Transverse colon (tissue), 4 donors: ENCODE measurements at regions not wholly inside any gene's neighbourhood (a gene's known extent, or its start where the extent isn't known, plus 50 kb on each side); places are given as distances from the start of the nearest gene placed in this dataset.

Experiments used
- DNase-seq: peaks from one replicate; pipeline ENCODE4 v3.0.0-alpha.2; 2019
- H3K27ac ChIP-seq, 4 donors: fragments of 200-600 bp; sonication (generic); 2 replicates each; pipeline ENCODE4 v1.5.1; 2016 to 2018; ENCODE audit warnings: inconsistent platforms in 4 of 4
- H3K27me3 ChIP-seq: fragments of 200-600 bp; sonication (generic); 2 replicates; pipeline ENCODE4 v1.5.1; 2017; ENCODE audit warnings: inconsistent platforms
- H3K36me3 ChIP-seq, 4 donors: fragments of 200-600 bp; sonication (generic); 2 replicates each; pipeline ENCODE4 v1.5.1; 2017 to 2019; ENCODE audit warnings: inconsistent platforms in 4 of 4
- H3K4me1 ChIP-seq, 4 donors: fragments of 200-600 bp; sonication (generic); 2 replicates each; pipeline ENCODE4 v1.5.1; 2017 to 2020; ENCODE audit warnings: inconsistent platforms in 4 of 4
- H3K4me3 ChIP-seq, 4 donors: fragments of 200-600 bp; sonication (generic); 1 replicate in 1 of 4; 2 replicates in 3 of 4; pipeline versions ENCODE4 v1.5.1 to v1.6.1; 2017 to 2019; ENCODE audit warnings: inconsistent platforms in 4 of 4
- H3K9me3 ChIP-seq, 2 donors: fragments of 200-600 bp; sonication (generic); 2 replicates each; pipeline ENCODE4 v1.5.1; 2017 to 2019; ENCODE audit warnings: inconsistent platforms in 2 of 2
- CTCF ChIP-seq, 5 experiments: fragments of 200-600 bp in 3 of 5; fragments of 450-650 bp in 2 of 5; sonication (generic) in 3 of 5; IDR thresholded peaks; 1 replicate in 2 of 5; 2 replicates in 3 of 5; pipeline ENCODE4 v1.5.1; 2016 to 2017; ENCODE audit warnings: antibody characterized with exemption in 5 of 5, inconsistent platforms in 3 of 5, mild to moderate bottlenecking in 2 of 5, moderate library complexity in 1 of 5
- EP300 ChIP-seq: sonication (generic); formaldehyde crosslinking; IDR thresholded peaks from one replicate; pipeline ENCODE4 v1.6.1; 2017; ENCODE audit warnings: antibody characterized with exemption, low read depth
- POLR2A ChIP-seq: fragments of 450-650 bp; IDR thresholded peaks from one replicate; pipeline ENCODE4 v1.6.1; 2016; ENCODE audit warnings: antibody characterized with exemption, mild to moderate bottlenecking, moderate library complexity
- POLR2AphosphoS5 ChIP-seq, 3 donors: sonication (generic); formaldehyde crosslinking; IDR thresholded peaks; one replicate each; pipeline ENCODE4 v1.6.1; 2016; ENCODE audit warnings: antibody characterized with exemption in 3 of 3
- WGBS, 2 donors: methylation state at CpG; one replicate each; pipeline ENCODE4 v1.1.5; 2018; ENCODE audit warnings: low coverage in 1 of 2; 5-methylcytosine and 5-hydroxymethylcytosine counted together
- in situ Hi-C, 4 donors: fragments of 200-750 bp; cut with MboI; loops; one replicate each; pipeline versions ENCODE4 v1.15.0 to v1.15.1; 2017; ENCODE audit warnings: low sequenced_read_pairs in 3 of 4, low pct_ligation_motif_present in 1 of 4, low pct_unique_long_range_greater_than_20kb in 1 of 4
- intact Hi-C: fragments of 100-400 bp; cut with DNase I; formaldehyde crosslinking; loops from one replicate; pipeline ENCODE4 v1.15.1; 2023; ENCODE audit warnings: low total_unique reads

- H3K36me3 ChIP-seq: no peaks in the 10 kb centered on the region
- H3K27ac ChIP-seq: no peak overlapping the region
- intact Hi-C loops: no loop called here
- no peaks in the 10 kb centered on the region for H3K27me3 ChIP-seq
- H3K4me3 ChIP-seq: no peak overlapping the region
- WGBS, 2 donors: 76% methylated on average over 3 of the region's 3 CpGs; no CpG with 5 or more reads in 1 of the 2 donors
- no peaks in the 10 kb centered on the region for H3K9me3 ChIP-seq
- TF ChIP-seq POLR2AphosphoS5 (IDR thresholded peaks at IDR 0.05) (no peak), CTCF (IDR thresholded peaks at IDR 0.05) (no peak), POLR2A (no peak), EP300 (no peak)
- no peaks in the 10 kb centered on the region for H3K4me1 ChIP-seq
- no peak for DNase-seq
- in situ Hi-C loops: no loop called here
Measured at GRCh38 chr22:47994045-47994444, 1231.6 kb downstream of the TBC1D22A start.

GRCh38 chr22:47990481-47990880 is 1228.0 kb downstream of the TBC1D22A start:
- Histone ChIP-seq H3K27ac (no peak overlapping the region), H3K9me3 (peaks cover 5 to 12% of the 10 kb centered on the region in 2 donors), H3K27me3 (no peaks in the 10 kb centered on the region), H3K4me1 (no peaks in the 10 kb centered on the region), H3K4me3 (no peak overlapping the region), H3K36me3 (no peaks in the 10 kb centered on the region)
- DNase-seq: no peak
- WGBS, 2 donors: 32 to 42% methylated on average over 3 of the region's 3 CpGs
- intact Hi-C loops: no loop called here
- in situ Hi-C loops: no loop called here
- no peak for TF ChIP-seq CTCF (IDR thresholded peaks at IDR 0.05)
- TF ChIP-seq POLR2AphosphoS5 (IDR thresholded peaks at IDR 0.05): no peak
- TF ChIP-seq EP300: no peak
- TF ChIP-seq POLR2A: no peak

- H3K9me3 ChIP-seq: peaks cover 5 to 12% of the 10 kb centered on the region in 2 donors
- intact Hi-C loops (no loop called here), in situ Hi-C loops (no loop called here)
- no peak overlapping the region for H3K27ac ChIP-seq
- DNase-seq: no peak
- 49 to 78% methylated on average over 1 to 2 of the region's 2 CpGs for WGBS, 2 donors
- H3K4me1 ChIP-seq: no peaks in the 10 kb centered on the region
- no peak overlapping the region for H3K4me3 ChIP-seq
- TF ChIP-seq CTCF (IDR thresholded peaks at IDR 0.05) (no peak), POLR2A (no peak), EP300 (no peak)
- no peaks in the 10 kb centered on the region for H3K27me3 ChIP-seq
- H3K36me3 ChIP-seq: no peaks in the 10 kb centered on the region
Measured at GRCh38 chr22:47987885-47988515, 1225.5 kb downstream of the TBC1D22A start.

- H3K4me1 ChIP-seq: no peaks in the 10 kb centered on the region
- in situ Hi-C loops: no loop called here
- no peak overlapping the region for H3K4me3 ChIP-seq
- 77% methylated on average over 3 of the region's 3 CpGs for WGBS, 2 donors
- intact Hi-C loops: no loop called here
- H3K27ac ChIP-seq: no peak overlapping the region
- TF ChIP-seq POLR2A: no peak
- no peak for TF ChIP-seq CTCF (IDR thresholded peaks at IDR 0.05)
- no peak for TF ChIP-seq POLR2AphosphoS5 (IDR thresholded peaks at IDR 0.05)
- TF ChIP-seq EP300: no peak
- no peaks in the 10 kb centered on the region for H3K9me3 ChIP-seq
- DNase-seq: no peak
- H3K36me3 ChIP-seq: no peaks in the 10 kb centered on the region
- H3K27me3 ChIP-seq: no peaks in the 10 kb centered on the region
Measured at GRCh38 chr22:47976219-47976618, 1213.8 kb downstream of the TBC1D22A start.
